Thyroid gland (tissue), 4 donors: ENCODE measurements at regions not wholly inside any gene's neighbourhood (a gene's known extent, or its start where the extent isn't known, plus 50 kb on each side); places are given as distances from the start of the nearest gene placed in this dataset.
A peak's percentile ranks its signal among the peaks of the same experiment; 100 is the strongest.

Experiments
- DNase-seq, 2 donors: peaks; one replicate each; pipeline ENCODE4 v3.0.0-alpha.2; 2019
- H3K27ac ChIP-seq, 3 donors: fragments of 200-600 bp; sonication (generic); 1 replicate in 2 of 3; 2 replicates in 1 of 3; pipeline ENCODE4 v1.5.1; 2016 to 2019; ENCODE audit warnings: mild to moderate bottlenecking in 1 of 3, moderate library complexity in 1 of 3
- H3K27me3 ChIP-seq: fragments of 200-600 bp; sonication (generic); one replicate; pipeline ENCODE4 v1.5.1; 2019
- H3K36me3 ChIP-seq, 2 donors: fragments of 200-600 bp; sonication (generic); one replicate each; pipeline ENCODE4 v1.5.1; 2016 to 2019
- H3K4me1 ChIP-seq, 2 donors: fragments of 200-600 bp; sonication (generic); one replicate each; pipeline ENCODE4 v1.5.1; 2017 to 2019
- H3K4me3 ChIP-seq, 3 donors: fragments of 200-600 bp; sonication (generic); replicated peaks in 1 of 3; 1 replicate in 2 of 3; 2 replicates in 1 of 3; pipeline ENCODE4 v1.5.1; 2016; ENCODE audit warnings: mild to moderate bottlenecking in 1 of 3
- H3K9me3 ChIP-seq: fragments of 200-600 bp; sonication (generic); one replicate; pipeline ENCODE4 v1.5.1; 2017
- CTCF ChIP-seq, 6 experiments: fragments of 200-600 bp in 3 of 6; fragments of 450-650 bp in 3 of 6; sonication (generic) in 3 of 6; IDR thresholded peaks; one replicate each; pipeline ENCODE4 v1.5.1; 2016 to 2019; ENCODE audit warnings: antibody characterized with exemption in 6 of 6, mild to moderate bottlenecking in 2 of 6, inconsistent platforms in 1 of 6, moderate library complexity in 1 of 6
- POLR2A ChIP-seq, 2 donors: fragments of 450-650 bp; IDR thresholded peaks; one replicate each; pipeline ENCODE4 v1.6.1; 2017; ENCODE audit warnings: antibody characterized with exemption in 2 of 2, mild to moderate bottlenecking in 2 of 2, moderate library complexity in 1 of 2
- WGBS, 2 donors: methylation state at CpG; one replicate each; pipeline ENCODE4 v1.1.5; 2017; 5-methylcytosine and 5-hydroxymethylcytosine counted together
- intact Hi-C: fragments of 100-400 bp; cut with DNase I; formaldehyde crosslinking; loops from one replicate; pipeline ENCODE4 v1.15.1; 2023

GRCh38 chr13:53124623-53125022 lies 96.0 kb downstream of the OLFM4 start:
- Histone ChIP-seq H3K4me3 (no peak overlapping the region), H3K36me3 (no peaks in the 10 kb centered on the region), H3K9me3 (no peaks in the 10 kb centered on the region), H3K27me3 (no peaks in the 10 kb centered on the region), H3K4me1 (peaks cover 43 to 55% of the 10 kb centered on the region in 2 donors), H3K27ac (peak overlapping the region; percentile 88 to 90 (median 89))
- no peak for DNase-seq
- 87 to 92% methylated on average over 3 of the region's 3 CpGs for WGBS, 2 donors
- no peak for TF ChIP-seq CTCF (IDR thresholded peaks at IDR 0.05)
- no peak for TF ChIP-seq POLR2A (IDR thresholded peaks at IDR 0.05)
- intact Hi-C loops = no loop called here

- Histone ChIP-seq H3K4me3 (no peak overlapping the region), H3K27me3 (no peaks in the 10 kb centered on the region), H3K36me3 (no peaks in the 10 kb centered on the region), H3K4me1 (peaks cover 34 to 43% of the 10 kb centered on the region in 2 donors), H3K27ac (no peak overlapping the region), H3K9me3 (no peaks in the 10 kb centered on the region)
- intact Hi-C loops = no loop called here
- no peak for DNase-seq
- 18 to 29% methylated on average over 1 of the region's 1 CpG for WGBS, 2 donors
- TF ChIP-seq CTCF (IDR thresholded peaks at IDR 0.05) (no peak), POLR2A (IDR thresholded peaks at IDR 0.05) (no peak)
Measured at GRCh38 chr13:53126841-53127245, 98.2 kb downstream of the OLFM4 start.

- Histone ChIP-seq H3K27ac (no peak overlapping the region), H3K4me3 (no peak overlapping the region), H3K36me3 (no peaks in the 10 kb centered on the region), H3K9me3 (no peaks in the 10 kb centered on the region), H3K27me3 (no peaks in the 10 kb centered on the region), H3K4me1 (peaks cover 29 to 38% of the 10 kb centered on the region in 2 donors)
- WGBS, 2 donors = 84 to 90% methylated on average over 2 of the region's 2 CpGs
- intact Hi-C loops = no loop called here
- no peak for DNase-seq
- TF ChIP-seq CTCF (IDR thresholded peaks at IDR 0.05) (no peak), POLR2A (IDR thresholded peaks at IDR 0.05) (no peak)
Measured at GRCh38 chr13:53127373-53127772, 98.8 kb downstream of the OLFM4 start.

- WGBS, 2 donors = 86 to 88% methylated on average over 2 of the region's 2 CpGs
- Histone ChIP-seq H3K4me3 (no peak overlapping the region), H3K9me3 (no peaks in the 10 kb centered on the region), H3K27me3 (no peaks in the 10 kb centered on the region), H3K27ac (no peak overlapping the region), H3K4me1 (peaks cover 6 to 28% of the 10 kb centered on the region in 2 donors), H3K36me3 (no peaks in the 10 kb centered on the region)
- DNase-seq = no peak
- intact Hi-C loops = no loop called here
- TF ChIP-seq CTCF (IDR thresholded peaks at IDR 0.05) (no peak), POLR2A (IDR thresholded peaks at IDR 0.05) (no peak)
Measured at GRCh38 chr13:53129864-53130393, 101.3 kb downstream of the OLFM4 start.

GRCh38 chr13:53131361-53131760 lies 102.7 kb downstream of the OLFM4 start:
- no peaks in the 10 kb centered on the region for H3K36me3 ChIP-seq
- no peak overlapping the region for H3K27ac ChIP-seq
- no peak for DNase-seq
- no peaks in the 10 kb centered on the region for H3K27me3 ChIP-seq
- H3K4me3 ChIP-seq = no peak overlapping the region
- no peaks in the 10 kb centered on the region for H3K9me3 ChIP-seq
- TF ChIP-seq POLR2A (IDR thresholded peaks at IDR 0.05) (no peak), CTCF (IDR thresholded peaks at IDR 0.05) (no peak)
- H3K4me1 ChIP-seq = peaks cover 5 to 22% of the 10 kb centered on the region in 2 donors
- intact Hi-C loops = no loop called here
- WGBS, 2 donors = 88 to 90% methylated on average over 3 of the region's 3 CpGs
